Panc1 (cell line): ENCODE measurements at regions not wholly inside any gene's neighbourhood (a gene's known extent, or its start where the extent isn't known, plus 50 kb on each side); places are given as distances from the start of the nearest gene placed in this dataset.

Experiments
- ATAC-seq: fragments of 200-7000 bp; cut with Tn5 transposase; 2 replicates; pipeline ENCODE4 v1.9.1; 2020; ENCODE audit warnings: mild to moderate bottlenecking, moderate library complexity
- BruUV-seq: library from RNA; stranded (reverse); fragments of 400-500 nt; replicated peaks from 2 replicates; lab custom pipeline; 2021; lab: Mats Ljungman, UMichigan
- CTCF ChIA-PET: fragments of 300-600 bp; sonication (Branson Sonifier 250); formaldehyde crosslinking; loops from one replicate; lab custom pipeline; 2022; ENCODE audit warnings: antibody characterized with exemption; lab: Charles Lee
- POLR2A ChIA-PET: fragments of 300-600 bp; sonication (Branson Sonifier 250); formaldehyde crosslinking; loops from one replicate; lab custom pipeline; 2022; ENCODE audit warnings: antibody characterized with exemption; lab: Charles Lee
- DNase-seq: peaks from one replicate; pipeline ENCODE4 v3.0.0-alpha.2; 2010; ENCODE audit warnings: low read depth, low spot score
- H3K27ac ChIP-seq: 2 replicates; pipeline ENCODE4 v1.5.1; 2011; ENCODE audit warnings: mild to moderate bottlenecking, low read length, inconsistent platforms
- H3K27me3 ChIP-seq: fragments of 200-500 bp; sonication (Bioruptor generic); 2 replicates; pipeline ENCODE4 v1.6.0; 2014; ENCODE audit warnings: low read length, inconsistent platforms; ENCODE audit not compliant: control insufficient read depth, insufficient read depth
- H3K36me3 ChIP-seq: fragments of 200-500 bp; sonication (Bioruptor generic); 2 replicates; pipeline ENCODE4 v1.5.1; 2014; ENCODE audit warnings: inconsistent platforms, mild to moderate bottlenecking, low read length, moderate library complexity; ENCODE audit not compliant: control insufficient read depth, insufficient read depth
- H3K4me1 ChIP-seq: 2 replicates; pipeline ENCODE4 v1.5.1; 2011; ENCODE audit warnings: inconsistent platforms, mild to moderate bottlenecking, low read length, moderate library complexity; ENCODE audit not compliant: control insufficient read depth, insufficient read depth
- H3K4me3 ChIP-seq, 2 experiments: 2 replicates each; pipeline ENCODE4 v1.5.1; 2011 to 2012; ENCODE audit warnings: low read depth in 2 of 2, low read length in 2 of 2, mild to moderate bottlenecking in 2 of 2, inconsistent platforms in 1 of 2, moderate library complexity in 1 of 2
- H3K9me3 ChIP-seq: fragments of 200-500 bp; sonication (Bioruptor generic); 2 replicates; pipeline ENCODE4 v1.5.1; 2014; ENCODE audit warnings: low read depth, mild to moderate bottlenecking, inconsistent platforms, low read length, moderate library complexity; ENCODE audit not compliant: control insufficient read depth, insufficient read depth
- POLR2AphosphoS5 ChIP-seq: IDR thresholded peaks from 2 replicates; pipeline ENCODE4 v1.6.1; 2012; ENCODE audit warnings: mild to moderate bottlenecking, low read depth, low read length, moderate library complexity
- REST ChIP-seq, 2 experiments: IDR thresholded peaks; 2 replicates each; pipeline ENCODE4 v1.6.1; 2011 to 2012; ENCODE audit warnings: low read depth in 2 of 2, control low read depth in 1 of 2, low read length in 1 of 2, mild to moderate bottlenecking in 1 of 2, moderate library complexity in 1 of 2; ENCODE audit not compliant: insufficient read depth in 1 of 2
- SIN3A ChIP-seq: IDR thresholded peaks from 2 replicates; pipeline ENCODE4 v1.6.1; 2012; ENCODE audit warnings: low read depth, mild to moderate bottlenecking, low read length, moderate library complexity, borderline replicate concordance; ENCODE audit not compliant: insufficient read depth
- TCF7L2 ChIP-seq: IDR thresholded peaks from 2 replicates; pipeline ENCODE4 v1.6.1; 2011; ENCODE audit warnings: mild to moderate bottlenecking, low read depth, low read length, inconsistent platforms
- in situ Hi-C: cut with HindIII; loops from 2 replicates; pipeline ENCODE4 v1.10.0; 2016; ENCODE audit warnings: low sequenced_read_pairs, low pct_unique_long_range_greater_than_20kb
- intact Hi-C: fragments of 100-400 bp; cut with micrococcal nuclease; formaldehyde crosslinking; loops from one replicate; pipeline ENCODE4 v1.10.0; 2022; ENCODE audit not compliant: unreplicated experiment
- TF ChIP-seq, protein P1 (sequence below): fragments of 450-650 bp; IDR thresholded peaks from 2 replicates; pipeline ENCODE4 v1.5.1; 2017; ENCODE audit warnings: mild to moderate bottlenecking

GRCh38 chr14:35220027-35220676 is 72.0 kb upstream of the PSMA6 start:
- Histone ChIP-seq H3K36me3 (no peaks in the 10 kb centered on the region), H3K9me3 (no peaks in the 10 kb centered on the region), H3K27me3 (no peaks in the 10 kb centered on the region), H3K4me1 (no peaks in the 10 kb centered on the region), H3K4me3 (no peak overlapping the region), H3K27ac (no peak overlapping the region)
- ATAC-seq (no peak), DNase-seq (no peak)
- in situ Hi-C loops: no loop called here
- BruUV-seq: no TSS peak
- no peak for TF ChIP-seq TCF7L2
- TF ChIP-seq POLR2AphosphoS5: no peak
- TF ChIP-seq, protein P1, sequence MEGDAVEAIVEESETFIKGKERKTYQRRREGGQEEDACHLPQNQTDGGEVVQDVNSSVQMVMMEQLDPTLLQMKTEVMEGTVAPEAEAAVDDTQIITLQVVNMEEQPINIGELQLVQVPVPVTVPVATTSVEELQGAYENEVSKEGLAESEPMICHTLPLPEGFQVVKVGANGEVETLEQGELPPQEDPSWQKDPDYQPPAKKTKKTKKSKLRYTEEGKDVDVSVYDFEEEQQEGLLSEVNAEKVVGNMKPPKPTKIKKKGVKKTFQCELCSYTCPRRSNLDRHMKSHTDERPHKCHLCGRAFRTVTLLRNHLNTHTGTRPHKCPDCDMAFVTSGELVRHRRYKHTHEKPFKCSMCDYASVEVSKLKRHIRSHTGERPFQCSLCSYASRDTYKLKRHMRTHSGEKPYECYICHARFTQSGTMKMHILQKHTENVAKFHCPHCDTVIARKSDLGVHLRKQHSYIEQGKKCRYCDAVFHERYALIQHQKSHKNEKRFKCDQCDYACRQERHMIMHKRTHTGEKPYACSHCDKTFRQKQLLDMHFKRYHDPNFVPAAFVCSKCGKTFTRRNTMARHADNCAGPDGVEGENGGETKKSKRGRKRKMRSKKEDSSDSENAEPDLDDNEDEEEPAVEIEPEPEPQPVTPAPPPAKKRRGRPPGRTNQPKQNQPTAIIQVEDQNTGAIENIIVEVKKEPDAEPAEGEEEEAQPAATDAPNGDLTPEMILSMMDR: no peak
- no peak for TF ChIP-seq SIN3A
- no peak for TF ChIP-seq REST (IDR thresholded peaks at IDR 0.05; ENCODE audit: insufficient read depth in 1 of 2, low read depth in 2 of 2, low read length in 1 of 2)
- intact Hi-C loops: no loop called here
- ChIA-PET CTCF (no interaction called here), POLR2A (no interaction called here)

- BruUV-seq: no TSS peak
- H3K4me1 ChIP-seq: no peaks in the 10 kb centered on the region
- no peaks in the 10 kb centered on the region for H3K9me3 ChIP-seq
- CTCF ChIA-PET: no interaction called here
- in situ Hi-C loops: no loop called here
- TF ChIP-seq REST (IDR thresholded peaks at IDR 0.05; ENCODE audit: insufficient read depth in 1 of 2, low read depth in 2 of 2, low read length in 1 of 2): no peak
- no peaks in the 10 kb centered on the region for H3K27me3 ChIP-seq
- no peak overlapping the region for H3K4me3 ChIP-seq
- no peak overlapping the region for H3K27ac ChIP-seq
- DNase-seq (no peak), ATAC-seq (no peak)
- H3K36me3 ChIP-seq: no peaks in the 10 kb centered on the region
- POLR2A ChIA-PET: interaction anchor here (0.7 kb wide), 1 partner anchor 71 kb away, joined by 3 read pairs; no protein-coding TSS in a partner anchor
- intact Hi-C loops: no loop called here
Measured at GRCh38 chr14:35220920-35221319, 71.3 kb upstream of the PSMA6 start.
